NCI-H2081 (cell line): ENCODE measurements at regions not wholly inside any gene's neighbourhood (a gene's known extent, or its start where the extent isn't known, plus 50 kb on each side); places are given as distances from the start of the nearest gene placed in this dataset.
"Not testable (repeated sequence)": the region's sequence is repeated elsewhere in the genome, so short reads cannot be mapped to it uniquely, and the experiment has no call there.

Source experiments
- DNase-seq, 2 experiments: peaks; one replicate each; lab custom pipeline; 2025; lab: John Stamatoyannopoulos, UW

GRCh38 chr3:26070854-26071253 is 281.0 kb downstream of the OXSM start:
- no peak for DNase-seq

GRCh38 chr3:26074080-26074479 is 284.2 kb downstream of the OXSM start:
- DNase-seq, result no peak

- no peak for DNase-seq
Observed at GRCh38 chr3:26078539-26078938, 288.6 kb downstream of the OXSM start.

GRCh38 chr3:26081166-26081565 is 291.3 kb downstream of the OXSM start:
- DNase-seq, result no peak

GRCh38 chr3:26081806-26082205 is 291.9 kb downstream of the OXSM start:
- DNase-seq, result no peak

- DNase-seq, result no peak
Observed at GRCh38 chr3:26082911-26083310, 293.0 kb downstream of the OXSM start.

GRCh38 chr3:26084629-26085028 is 294.7 kb downstream of the OXSM start:
- no peak for DNase-seq

- DNase-seq, result no peak
Observed at GRCh38 chr3:26087751-26088150, 297.9 kb downstream of the OXSM start.

- DNase-seq, result no peak
Observed at GRCh38 chr3:26089249-26089648, 299.4 kb downstream of the OXSM start.

- DNase-seq, result no peak
Observed at GRCh38 chr3:26090589-26090988, 300.7 kb downstream of the OXSM start.

GRCh38 chr3:26091096-26091495 is 301.2 kb downstream of the OXSM start:
- DNase-seq, result no peak

GRCh38 chr3:26091626-26092025 is 301.7 kb downstream of the OXSM start:
- no peak for DNase-seq

- not testable (repeated sequence) for DNase-seq
Observed at GRCh38 chr3:26097111-26097510, 307.2 kb downstream of the OXSM start.

GRCh38 chr3:26099692-26100091 is 309.8 kb downstream of the OXSM start:
- no peak for DNase-seq

- DNase-seq, result no peak
Observed at GRCh38 chr3:26100176-26100575, 310.3 kb downstream of the OXSM start.

- no peak for DNase-seq
Observed at GRCh38 chr3:26102376-26102775, 312.5 kb downstream of the OXSM start.

GRCh38 chr3:26104851-26105251 is 315.0 kb downstream of the OXSM start:
- DNase-seq, result no peak

- no peak for DNase-seq
Observed at GRCh38 chr3:26105261-26105660, 315.4 kb downstream of the OXSM start.

GRCh38 chr3:26106228-26106627 is 316.3 kb downstream of the OXSM start:
- DNase-seq, result no peak

- DNase-seq, result no peak
Observed at GRCh38 chr3:26108846-26109489, 319.1 kb downstream of the OXSM start.

GRCh38 chr3:26114851-26115250 is 325.0 kb downstream of the OXSM start:
- no peak for DNase-seq

- no peak for DNase-seq
Observed at GRCh38 chr3:26118165-26118564, 328.3 kb downstream of the OXSM start.

GRCh38 chr3:26132942-26133341 is 343.1 kb downstream of the OXSM start:
- DNase-seq, result no peak

GRCh38 chr3:26141296-26141695 is 351.4 kb downstream of the OXSM start:
- DNase-seq, result no peak

GRCh38 chr3:26145769-26146168 is 355.9 kb downstream of the OXSM start:
- DNase-seq, result no peak
